ENCODE measurements at regions not wholly inside any gene's neighbourhood (a gene's known extent, or its start where the extent isn't known, plus 50 kb on each side); places are given as distances from the start of the nearest gene placed in this dataset.

DNA sequence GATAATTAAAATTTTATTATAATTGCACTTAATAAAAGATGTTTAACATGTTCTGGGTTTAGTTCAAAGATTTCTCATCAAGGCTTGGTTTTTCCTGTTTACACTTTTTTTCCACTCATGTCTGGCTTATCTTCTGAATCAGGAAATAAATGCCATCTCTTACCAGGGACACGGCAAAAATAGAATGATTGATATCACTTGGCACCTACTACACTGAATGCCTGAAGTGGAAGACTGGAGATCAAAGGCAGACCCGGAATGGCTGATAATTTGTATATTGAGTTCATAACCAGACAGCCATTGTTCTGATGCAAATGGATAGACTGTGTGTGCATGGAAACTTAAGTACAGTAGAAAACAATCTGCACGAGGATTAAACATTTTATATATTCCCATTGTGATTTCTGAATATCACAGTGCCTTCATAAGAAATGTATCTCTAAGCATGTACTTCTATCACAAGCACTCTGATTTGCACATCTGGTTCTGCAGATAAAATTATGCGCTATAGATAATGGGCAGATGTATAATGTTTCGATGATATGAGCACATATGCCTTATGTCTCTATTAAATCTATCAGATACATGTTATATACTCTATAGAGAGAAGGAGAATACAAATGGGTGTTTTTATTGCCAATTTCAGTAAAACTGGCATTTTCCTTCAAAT lies 304.8 kb downstream of the RND3 start:
- H3K36me3 ChIP-seq (ENCODE audit: control insufficient read depth, insufficient read depth, low read length), result no peaks in the 10 kb centered on the region
- FAIRE-seq (no peak), ATAC-seq (no peak), DNase-seq (ENCODE audit: extremely low read depth in 1 of 4, low spot score in 3 of 4) (no peak)
- H3K27ac ChIP-seq (ENCODE audit: extremely low read depth, low read depth, low read length), result no peak overlapping the region
- intact Hi-C loops (cut with micrococcal nuclease), result no loop called here
- no peaks in the 10 kb centered on the region; a peak in 1 of 5 replicates for H3K4me1 ChIP-seq (replicated peaks in 1 of 2; ENCODE audit: control insufficient read depth in 2 of 2, insufficient read depth in 2 of 2, low read length in 2 of 2)
- ChIA-PET CTCF (ENCODE audit: low intra/inter-chr PET ratio) (no interaction called here), POLR2A (no interaction called here)
- no peaks in the 10 kb centered on the region for H3K9me1 ChIP-seq (ENCODE audit: control insufficient read depth, insufficient read depth, low read length)
- no peaks in the 10 kb centered on the region for H3K9me3 ChIP-seq (replicated peaks; ENCODE audit: control insufficient read depth, insufficient read depth, low read depth, low read length)
- in situ Hi-C loops (cut with MboI), result no loop called here
- H3K9ac ChIP-seq (ENCODE audit: insufficient read depth in 1 of 2, low read depth in 2 of 2, low read length in 2 of 2), result no peak overlapping the region
- BruUV-seq (replicated peaks), result no TSS peak
- TF ChIP-seq SRSF9 (IDR thresholded peaks at IDR 0.05; ENCODE audit: borderline replicate concordance, low read depth, low read length) (no peak), ZNF699 (CRISPR knock-in tag; IDR thresholded peaks at IDR 0.05; ENCODE audit: insufficient replicate concordance) (no peak), NR4A1 (CRISPR knock-in tag; IDR thresholded peaks at IDR 0.05) (no peak), NR4A1 (tag; IDR thresholded peaks at IDR 0.05) (no peak), NEUROD1 (IDR thresholded peaks at IDR 0.05; ENCODE audit: borderline replicate concordance, low read depth, low read length, partially characterized antibody) (no peak), GABPB1 (CRISPR knock-in tag; IDR thresholded peaks at IDR 0.05) (no peak), HIVEP1 (CRISPR knock-in tag; IDR thresholded peaks at IDR 0.05) (no peak), ZNF408 (CRISPR knock-in tag; IDR thresholded peaks at IDR 0.05; ENCODE audit: low read depth) (no peak), ZNF778 (CRISPR knock-in tag; IDR thresholded peaks at IDR 0.05) (no peak), ZNF766 (CRISPR knock-in tag; conservative IDR thresholded peaks at IDR 0.05) (no peak), SRSF7 (optimal IDR thresholded peaks at IDR 0.05; ENCODE audit: low read depth, low read length) (no peak), SRSF3 (IDR thresholded peaks at IDR 0.05; ENCODE audit: insufficient read depth, low read length) (no peak)
- TF ChIP-seq, protein P1, sequence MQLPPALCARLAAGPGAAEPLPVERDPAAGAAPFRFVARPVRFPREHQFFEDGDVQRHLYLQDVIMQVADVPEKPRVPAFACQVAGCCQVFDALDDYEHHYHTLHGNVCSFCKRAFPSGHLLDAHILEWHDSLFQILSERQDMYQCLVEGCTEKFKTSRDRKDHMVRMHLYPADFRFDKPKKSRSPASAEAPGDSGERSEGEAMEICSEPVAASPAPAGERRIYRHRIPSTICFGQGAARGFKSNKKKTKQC (CRISPR knock-in tag; IDR thresholded peaks at IDR 0.05), result no peak
- TF ChIP-seq, protein P2, sequence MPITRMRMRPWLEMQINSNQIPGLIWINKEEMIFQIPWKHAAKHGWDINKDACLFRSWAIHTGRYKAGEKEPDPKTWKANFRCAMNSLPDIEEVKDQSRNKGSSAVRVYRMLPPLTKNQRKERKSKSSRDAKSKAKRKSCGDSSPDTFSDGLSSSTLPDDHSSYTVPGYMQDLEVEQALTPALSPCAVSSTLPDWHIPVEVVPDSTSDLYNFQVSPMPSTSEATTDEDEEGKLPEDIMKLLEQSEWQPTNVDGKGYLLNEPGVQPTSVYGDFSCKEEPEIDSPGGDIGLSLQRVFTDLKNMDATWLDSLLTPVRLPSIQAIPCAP (CRISPR knock-in tag; IDR thresholded peaks at IDR 0.05; ENCODE audit: borderline replicate concordance), result no peak
- TF ChIP-seq, protein P3, sequence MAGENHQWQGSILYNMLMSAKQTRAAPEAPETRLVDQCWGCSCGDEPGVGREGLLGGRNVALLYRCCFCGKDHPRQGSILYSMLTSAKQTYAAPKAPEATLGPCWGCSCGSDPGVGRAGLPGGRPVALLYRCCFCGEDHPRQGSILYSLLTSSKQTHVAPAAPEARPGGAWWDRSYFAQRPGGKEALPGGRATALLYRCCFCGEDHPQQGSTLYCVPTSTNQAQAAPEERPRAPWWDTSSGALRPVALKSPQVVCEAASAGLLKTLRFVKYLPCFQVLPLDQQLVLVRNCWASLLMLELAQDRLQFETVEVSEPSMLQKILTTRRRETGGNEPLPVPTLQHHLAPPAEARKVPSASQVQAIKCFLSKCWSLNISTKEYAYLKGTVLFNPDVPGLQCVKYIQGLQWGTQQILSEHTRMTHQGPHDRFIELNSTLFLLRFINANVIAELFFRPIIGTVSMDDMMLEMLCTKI (IDR thresholded peaks at IDR 0.05; ENCODE audit: partially characterized antibody), result no peak
- TF ChIP-seq, protein P4, sequence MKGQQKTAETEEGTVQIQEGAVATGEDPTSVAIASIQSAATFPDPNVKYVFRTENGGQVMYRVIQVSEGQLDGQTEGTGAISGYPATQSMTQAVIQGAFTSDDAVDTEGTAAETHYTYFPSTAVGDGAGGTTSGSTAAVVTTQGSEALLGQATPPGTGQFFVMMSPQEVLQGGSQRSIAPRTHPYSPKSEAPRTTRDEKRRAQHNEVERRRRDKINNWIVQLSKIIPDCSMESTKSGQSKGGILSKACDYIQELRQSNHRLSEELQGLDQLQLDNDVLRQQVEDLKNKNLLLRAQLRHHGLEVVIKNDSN (CRISPR knock-in tag; IDR thresholded peaks at IDR 0.05), result no peak
- H3K27me3 ChIP-seq (ENCODE audit: control insufficient read depth in 2 of 2, insufficient read depth in 2 of 2, low read length in 2 of 2), result no peaks in the 10 kb centered on the region
- H3K79me2 ChIP-seq (ENCODE audit: control insufficient read depth, insufficient read depth, low read length), result no peaks in the 10 kb centered on the region
- H2AFZ ChIP-seq (ENCODE audit: low read depth, low read length), result no peak overlapping the region
- no peak overlapping the region for H3K4me2 ChIP-seq (ENCODE audit: insufficient read depth, low read length)
- H4K20me1 ChIP-seq (replicated peaks; ENCODE audit: control insufficient read depth, insufficient read depth, low read length), result no peaks in the 10 kb centered on the region
- 4% methylated on average over 5 of the region's 5 CpGs for WGBS (ENCODE audit: insufficient coverage, low coverage, missing lambda C conversion rate)
- no peak overlapping the region for H3K4me3 ChIP-seq

All from K562 (cell line).